Keratinocyte (primary cell): ENCODE measurements at regions not wholly inside any gene's neighbourhood (a gene's known extent, or its start where the extent isn't known, plus 50 kb on each side); places are given as distances from the start of the nearest gene placed in this dataset.

Experiments used
- DNase-seq: peaks from one replicate; pipeline ENCODE4 v3.0.0-alpha.2; 2011; ENCODE audit warnings: low read depth, missing footprints, low spot score
- FAIRE-seq: peaks from 2 replicates; lab custom pipeline; 2011; peaks lifted over from hg19 to GRCh38; lab: Jason Lieb, UNC
- H2AFZ ChIP-seq: 2 replicates; pipeline ENCODE4 v1.6.0; 2012; ENCODE audit warnings: low read length, control low read depth, inconsistent platforms; ENCODE audit not compliant: control insufficient read depth
- H3K27ac ChIP-seq: 2 replicates; pipeline ENCODE4 v1.5.1; 2011; ENCODE audit warnings: low read length; ENCODE audit not compliant: control insufficient read depth, insufficient read depth
- H3K27me3 ChIP-seq: 3 replicates; pipeline ENCODE4 v1.6.0; 2011; ENCODE audit warnings: low read length; ENCODE audit not compliant: control insufficient read depth, insufficient read depth; ENCODE audit errors: extremely low read depth
- H3K36me3 ChIP-seq, 2 experiments: 2 replicates in 1 of 2; 3 replicates in 1 of 2; pipeline ENCODE4 v1.5.1; 2011; ENCODE audit warnings: low read length in 2 of 2, mild to moderate bottlenecking in 1 of 2; ENCODE audit not compliant: control insufficient read depth in 2 of 2, insufficient read depth in 2 of 2; ENCODE audit errors: extremely low read depth in 1 of 2
- H3K4me1 ChIP-seq: 3 replicates; pipeline ENCODE4 v1.5.1; 2011; ENCODE audit warnings: low read length; ENCODE audit not compliant: control insufficient read depth, insufficient read depth; ENCODE audit errors: extremely low read depth
- H3K4me2 ChIP-seq: 3 replicates; pipeline ENCODE4 v1.6.0; 2011; ENCODE audit warnings: low read depth, low read length; ENCODE audit not compliant: control insufficient read depth, insufficient read depth; ENCODE audit errors: extremely low read depth
- H3K4me3 ChIP-seq, 3 experiments: fragments of 200-600 bp in 1 of 3; sonication (generic) in 1 of 3; 2 replicates in 2 of 3; 3 replicates in 1 of 3; pipeline ENCODE4 v1.5.1; 2011 to 2016; ENCODE audit warnings: low read length in 3 of 3, mild to moderate bottlenecking in 3 of 3, control low read depth in 2 of 3, inconsistent platforms in 1 of 3, low read depth in 1 of 3, mixed read lengths in 1 of 3, mixed run types in 1 of 3, moderate library complexity in 1 of 3; ENCODE audit not compliant: control insufficient read depth in 2 of 3, insufficient read depth in 2 of 3; ENCODE audit errors: extremely low read depth in 1 of 3
- H3K79me2 ChIP-seq: 2 replicates; pipeline ENCODE4 v1.6.0; 2012; ENCODE audit warnings: low read length; ENCODE audit not compliant: control insufficient read depth, insufficient read depth
- H3K9ac ChIP-seq: 3 replicates; pipeline ENCODE4 v1.6.0; 2011; ENCODE audit warnings: low read length; ENCODE audit not compliant: control insufficient read depth, insufficient read depth; ENCODE audit errors: extremely low read depth
- H3K9me1 ChIP-seq: 3 replicates; pipeline ENCODE4 v1.6.0; 2011; ENCODE audit warnings: low read length; ENCODE audit not compliant: control insufficient read depth, insufficient read depth; ENCODE audit errors: extremely low read depth
- H3K9me3 ChIP-seq: 2 replicates; pipeline ENCODE4 v1.5.1; 2012; ENCODE audit warnings: low read depth, low read length; ENCODE audit not compliant: control insufficient read depth
- H4K20me1 ChIP-seq: 3 replicates; pipeline ENCODE4 v1.6.0; 2011; ENCODE audit warnings: low read length; ENCODE audit not compliant: control insufficient read depth, insufficient read depth; ENCODE audit errors: extremely low read depth
- EZH2 ChIP-seq: IDR thresholded peaks from one replicate; pipeline ENCODE4 v1.6.1; 2012; ENCODE audit warnings: inconsistent platforms, mild to moderate bottlenecking, low read length, moderate library complexity
- dilution Hi-C: fragments of 300-500 bp; cut with MboI; formaldehyde crosslinking; loops from one replicate; pipeline ENCODE4 v1.7.0; 2020; ENCODE audit warnings: low sequenced_read_pairs; ENCODE audit not compliant: extremely low pct_ligation_motif_present
- TF ChIP-seq, protein P1 (sequence below), 3 experiments: IDR thresholded peaks in 1 of 3; conservative IDR thresholded peaks in 1 of 3; optimal IDR thresholded peaks in 1 of 3; 2 replicates in 2 of 3; 3 replicates in 1 of 3; pipeline versions ENCODE3 to v1.5.1; 2011; ENCODE audit warnings: low read length in 3 of 3, mild to moderate bottlenecking in 3 of 3, moderate library complexity in 2 of 3, control low read depth in 1 of 3, inconsistent platforms in 1 of 3; ENCODE audit not compliant: insufficient read depth in 2 of 3; ENCODE audit errors: extremely low read depth in 1 of 3

GRCh38 chr7:153541903-153542302 lies 510.3 kb upstream of the DPP6 start:
- FAIRE-seq (no peak), DNase-seq (no peak)
- no peaks in the 10 kb centered on the region for H3K27me3 ChIP-seq
- H3K27ac ChIP-seq, result no peak overlapping the region
- H3K4me1 ChIP-seq, result no peaks in the 10 kb centered on the region
- dilution Hi-C loops, result no loop called here
- no peaks in the 10 kb centered on the region for H3K36me3 ChIP-seq
- H3K4me3 ChIP-seq, result no peak overlapping the region
- H3K9me3 ChIP-seq, result no peaks in the 10 kb centered on the region
- H3K79me2 ChIP-seq, result no peaks in the 10 kb centered on the region
- no peaks in the 10 kb centered on the region for H4K20me1 ChIP-seq
- no peak overlapping the region for H2AFZ ChIP-seq
- TF ChIP-seq EZH2, result no peak
- TF ChIP-seq, protein P1, sequence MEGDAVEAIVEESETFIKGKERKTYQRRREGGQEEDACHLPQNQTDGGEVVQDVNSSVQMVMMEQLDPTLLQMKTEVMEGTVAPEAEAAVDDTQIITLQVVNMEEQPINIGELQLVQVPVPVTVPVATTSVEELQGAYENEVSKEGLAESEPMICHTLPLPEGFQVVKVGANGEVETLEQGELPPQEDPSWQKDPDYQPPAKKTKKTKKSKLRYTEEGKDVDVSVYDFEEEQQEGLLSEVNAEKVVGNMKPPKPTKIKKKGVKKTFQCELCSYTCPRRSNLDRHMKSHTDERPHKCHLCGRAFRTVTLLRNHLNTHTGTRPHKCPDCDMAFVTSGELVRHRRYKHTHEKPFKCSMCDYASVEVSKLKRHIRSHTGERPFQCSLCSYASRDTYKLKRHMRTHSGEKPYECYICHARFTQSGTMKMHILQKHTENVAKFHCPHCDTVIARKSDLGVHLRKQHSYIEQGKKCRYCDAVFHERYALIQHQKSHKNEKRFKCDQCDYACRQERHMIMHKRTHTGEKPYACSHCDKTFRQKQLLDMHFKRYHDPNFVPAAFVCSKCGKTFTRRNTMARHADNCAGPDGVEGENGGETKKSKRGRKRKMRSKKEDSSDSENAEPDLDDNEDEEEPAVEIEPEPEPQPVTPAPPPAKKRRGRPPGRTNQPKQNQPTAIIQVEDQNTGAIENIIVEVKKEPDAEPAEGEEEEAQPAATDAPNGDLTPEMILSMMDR (optimal IDR thresholded peaks at IDR 0.05 in 1 of 3, IDR thresholded peaks at IDR 0.05 in 1 of 3, conservative IDR thresholded peaks at IDR 0.05 in 1 of 3; ENCODE audit: extremely low read depth in 1 of 3, insufficient read depth in 2 of 3, low read length in 3 of 3), result no peak
- H3K4me2 ChIP-seq, result no peak overlapping the region
- H3K9ac ChIP-seq, result no peak overlapping the region
- no peaks in the 10 kb centered on the region for H3K9me1 ChIP-seq

DNA sequence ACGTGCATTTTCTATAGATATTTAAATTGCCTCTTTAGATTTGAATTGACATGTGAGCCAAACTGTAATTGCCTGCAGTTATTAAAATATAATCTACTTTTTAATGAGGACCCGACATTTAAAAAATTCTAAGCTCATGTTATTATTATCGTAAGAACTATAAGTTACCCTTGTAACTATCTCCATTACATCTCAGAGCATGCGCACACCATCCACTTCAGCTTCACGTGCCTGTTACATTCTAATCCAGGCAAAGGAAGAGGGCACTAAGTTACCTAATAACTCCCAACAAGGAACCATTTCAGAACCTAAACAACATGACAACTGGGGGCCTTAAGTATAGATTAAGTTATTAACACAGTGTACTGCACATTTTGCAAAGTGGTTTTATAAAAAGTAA lies 509.0 kb upstream of the DPP6 start:
- H3K9me1 ChIP-seq, result no peaks in the 10 kb centered on the region
- H2AFZ ChIP-seq, result no peak overlapping the region
- H3K4me1 ChIP-seq, result no peaks in the 10 kb centered on the region
- no peaks in the 10 kb centered on the region for H3K36me3 ChIP-seq
- no peaks in the 10 kb centered on the region for H4K20me1 ChIP-seq
- H3K9me3 ChIP-seq, result no peaks in the 10 kb centered on the region
- H3K27ac ChIP-seq, result no peak overlapping the region
- DNase-seq (no peak), FAIRE-seq (no peak)
- H3K4me2 ChIP-seq, result no peak overlapping the region
- H3K27me3 ChIP-seq, result no peaks in the 10 kb centered on the region
- TF ChIP-seq, protein P1 (optimal IDR thresholded peaks at IDR 0.05 in 1 of 3, IDR thresholded peaks at IDR 0.05 in 1 of 3, conservative IDR thresholded peaks at IDR 0.05 in 1 of 3; ENCODE audit: extremely low read depth in 1 of 3, insufficient read depth in 2 of 3, low read length in 3 of 3), result no peak
- TF ChIP-seq EZH2, result no peak
- H3K79me2 ChIP-seq, result no peaks in the 10 kb centered on the region
- H3K9ac ChIP-seq, result no peak overlapping the region
- dilution Hi-C loops, result no loop called here
- no peak overlapping the region for H3K4me3 ChIP-seq
